Endothelial cell of umbilical vein (primary cell): ENCODE measurements at regions not wholly inside any gene's neighbourhood (a gene's known extent, or its start where the extent isn't known, plus 50 kb on each side); places are given as distances from the start of the nearest gene placed in this dataset.
A peak's percentile ranks its signal among the peaks of the same experiment; 100 is the strongest.

Experiments used
- BruUV-seq: library from RNA; stranded (reverse); fragments of 400-500 nt; replicated peaks from 2 replicates; lab custom pipeline; 2021; lab: Mats Ljungman, UMichigan
- CTCF ChIA-PET: fragments of 300-600, 350-600 bp; sonication (Branson Sonifier 250); formaldehyde crosslinking; loops from one replicate; lab custom pipeline; 2021; ENCODE audit warnings: antibody characterized with exemption, inconsistent platforms; lab: Charles Lee
- POLR2A ChIA-PET: fragments of 300-600, 350-600 bp; sonication (Branson Sonifier 250); formaldehyde crosslinking; loops from one replicate; lab custom pipeline; 2021; ENCODE audit warnings: antibody characterized with exemption, inconsistent platforms; lab: Charles Lee
- DNase-seq: peaks from one replicate; pipeline ENCODE4 v3.0.0-alpha.2; 2011; ENCODE audit warnings: low read depth, low spot score
- FAIRE-seq: peaks from 2 replicates; lab custom pipeline; 2011; peaks lifted over from hg19 to GRCh38; lab: Jason Lieb, UNC
- H2AFZ ChIP-seq: 2 replicates; pipeline ENCODE4 v1.6.0; 2012; ENCODE audit warnings: low read depth, low read length, control low read depth, inconsistent platforms
- H3K27ac ChIP-seq: 2 replicates; pipeline ENCODE4 v1.5.1; 2011; ENCODE audit warnings: low read depth, mild to moderate bottlenecking, control low read depth, low read length, moderate library complexity; ENCODE audit not compliant: insufficient read depth
- H3K27me3 ChIP-seq, 2 experiments: 2 replicates each; pipeline versions ENCODE4 v1.6.0 to v1.6.1; 2011; ENCODE audit warnings: low read length in 2 of 2, mixed read lengths in 1 of 2; ENCODE audit not compliant: control insufficient read depth in 2 of 2, insufficient read depth in 2 of 2
- H3K36me3 ChIP-seq, 2 experiments: 2 replicates in 1 of 2; 3 replicates in 1 of 2; pipeline ENCODE4 v1.5.1; 2011; ENCODE audit warnings: low read length in 2 of 2, mild to moderate bottlenecking in 1 of 2, moderate library complexity in 1 of 2; ENCODE audit not compliant: control insufficient read depth in 2 of 2, insufficient read depth in 2 of 2; ENCODE audit errors: extremely low read depth in 1 of 2
- H3K4me1 ChIP-seq: 3 replicates; pipeline ENCODE4 v1.5.1; 2011; ENCODE audit warnings: mild to moderate bottlenecking, low read length; ENCODE audit not compliant: control insufficient read depth, insufficient read depth; ENCODE audit errors: extremely low read depth
- H3K4me2 ChIP-seq: 2 replicates; pipeline ENCODE4 v1.6.1; 2011; ENCODE audit warnings: low read length, control low read depth, mixed read lengths; ENCODE audit not compliant: insufficient read depth
- H3K4me3 ChIP-seq, 3 experiments: fragments of 200-600 bp in 1 of 3; sonication (generic), shearing (Covaris generic) in 1 of 3; replicated peaks in 1 of 3; 2 replicates each; pipeline ENCODE4 v1.5.1; 2011 to 2016; ENCODE audit warnings: control low read depth in 3 of 3, low read length in 3 of 3, mild to moderate bottlenecking in 2 of 3, inconsistent platforms in 1 of 3, low read depth in 1 of 3, moderate library complexity in 1 of 3; ENCODE audit not compliant: insufficient read depth in 1 of 3
- H3K79me2 ChIP-seq: 2 replicates; pipeline ENCODE4 v1.6.0; 2012; ENCODE audit warnings: low read length, inconsistent platforms; ENCODE audit not compliant: control insufficient read depth, insufficient read depth
- H3K9ac ChIP-seq: replicated peaks from 2 replicates; pipeline ENCODE3; 2011; ENCODE audit warnings: low read length, control low read depth; ENCODE audit not compliant: insufficient read depth; ENCODE audit errors: extremely low read depth
- H3K9me1 ChIP-seq: replicated peaks from 3 replicates; pipeline ENCODE4 v1.6.0; 2011; ENCODE audit warnings: mild to moderate bottlenecking, low read length; ENCODE audit not compliant: control insufficient read depth, insufficient read depth; ENCODE audit errors: extremely low read depth
- H3K9me3 ChIP-seq: replicated peaks from 2 replicates; pipeline ENCODE4 v1.5.1; 2012; ENCODE audit warnings: low read length, inconsistent platforms; ENCODE audit not compliant: control insufficient read depth, insufficient read depth
- H4K20me1 ChIP-seq: replicated peaks from 2 replicates; pipeline ENCODE3; 2011; ENCODE audit warnings: mild to moderate bottlenecking, low read length; ENCODE audit not compliant: control insufficient read depth, insufficient read depth; ENCODE audit errors: extremely low read depth
- CTCF ChIP-seq, 2 donors: IDR thresholded peaks; 1 replicate in 1 of 2; 2 replicates in 1 of 2; pipeline ENCODE4 v1.5.1; 2011; ENCODE audit warnings: low read length in 2 of 2, mild to moderate bottlenecking in 2 of 2, moderate library complexity in 2 of 2, control low read depth in 1 of 2, inconsistent platforms in 1 of 2, low read depth in 1 of 2; ENCODE audit not compliant: insufficient read depth in 1 of 2; ENCODE audit errors: extremely low read depth in 1 of 2
- EZH2 ChIP-seq: IDR thresholded peaks from 2 replicates; pipeline ENCODE4 v1.6.1; 2012; ENCODE audit warnings: borderline replicate concordance, low read depth, mild to moderate bottlenecking, moderate library complexity, low read length, inconsistent platforms; ENCODE audit not compliant: severe bottlenecking
- FOS ChIP-seq: IDR thresholded peaks from 2 replicates; pipeline ENCODE4 v1.6.1; 2011; ENCODE audit warnings: mild to moderate bottlenecking, low read length, moderate library complexity, borderline replicate concordance; ENCODE audit not compliant: insufficient read depth
- GATA2 ChIP-seq: IDR thresholded peaks from 2 replicates; pipeline ENCODE4 v1.7.0; 2011; ENCODE audit warnings: low read depth, mild to moderate bottlenecking, moderate library complexity, mixed read lengths, low read length; ENCODE audit not compliant: insufficient read length, insufficient read depth
- JUN ChIP-seq: IDR thresholded peaks from 2 replicates; pipeline ENCODE4 v1.6.1; 2011; ENCODE audit warnings: borderline replicate concordance, low read depth; ENCODE audit not compliant: insufficient read length, insufficient read depth
- MAX ChIP-seq: IDR thresholded peaks from 2 replicates; pipeline ENCODE4 v1.6.1; 2011; ENCODE audit not compliant: insufficient read depth, insufficient read length
- MYC ChIP-seq: IDR thresholded peaks from one replicate; pipeline ENCODE4 v1.6.1; 2011; ENCODE audit warnings: mild to moderate bottlenecking, low read depth, low read length
- POLR2A ChIP-seq: IDR thresholded peaks from 2 replicates; pipeline ENCODE4 v1.6.1; 2012; ENCODE audit warnings: low read depth, mild to moderate bottlenecking, control low read depth, low read length
- POLR2AphosphoS5 ChIP-seq: IDR thresholded peaks from 2 replicates; pipeline ENCODE4 v1.6.1; 2012; ENCODE audit warnings: low read depth, mild to moderate bottlenecking, control low read depth, low read length, moderate library complexity; ENCODE audit not compliant: insufficient read depth
- dilution Hi-C: fragments of 300-500 bp; cut with MboI; formaldehyde crosslinking; loops from one replicate; pipeline ENCODE4 v1.15.0; 2019; ENCODE audit warnings: low sequenced_read_pairs; ENCODE audit not compliant: extremely low pct_ligation_motif_present
- intact Hi-C: fragments of 100-400 bp; cut with micrococcal nuclease; formaldehyde crosslinking; loops from one replicate; pipeline ENCODE4 v1.10.0; 2022

- DNase-seq (no peak), FAIRE-seq (no peak)
- no peak overlapping the region for H3K27ac ChIP-seq
- no peak overlapping the region for H3K4me3 ChIP-seq
- no peak overlapping the region for H2AFZ ChIP-seq
- ChIA-PET POLR2A (no interaction called here), CTCF (interaction anchor here (0.8 to 1.2 kb wide), 5 partner anchors 30 to 711 kb away, joined by 3 to 4 read pairs (median 3); no protein-coding TSS in a partner anchor)
- H3K9me1 ChIP-seq, result no peaks in the 10 kb centered on the region
- H3K4me1 ChIP-seq, result no peaks in the 10 kb centered on the region
- no peaks in the 10 kb centered on the region for H3K79me2 ChIP-seq
- H3K36me3 ChIP-seq, result no peaks in the 10 kb centered on the region
- dilution Hi-C loops, result no loop called here
- no TSS peak for BruUV-seq
- no peak overlapping the region for H3K9ac ChIP-seq
- no peak for TF ChIP-seq MAX
- no peak for TF ChIP-seq MYC
- TF ChIP-seq FOS, result no peak
- no peak for TF ChIP-seq POLR2A
- no peak for TF ChIP-seq POLR2AphosphoS5
- H3K9me3 ChIP-seq, result no peaks in the 10 kb centered on the region
- peak overlapping the region; percentile 3 for H3K4me2 ChIP-seq
- no peaks in the 10 kb centered on the region for H4K20me1 ChIP-seq
- H3K27me3 ChIP-seq, result peaks cover 7 to 16% of the 10 kb centered on the region in 2 experiments
- intact Hi-C loops, result no loop called here
These were observed 79.9 kb downstream of the SPRING1 start for GRCh38 chr12:116657921-116658495.

GRCh38 chr12:116656306-116656705, 81.6 kb downstream of the SPRING1 start:
- H4K20me1 ChIP-seq, result no peaks in the 10 kb centered on the region
- BruUV-seq, result no TSS peak
- intact Hi-C loops, result no loop called here
- ChIA-PET POLR2A (no interaction called here), CTCF (no interaction called here)
- no peak overlapping the region for H3K4me2 ChIP-seq
- FAIRE-seq (no peak), DNase-seq (no peak)
- H2AFZ ChIP-seq, result no peak overlapping the region
- H3K36me3 ChIP-seq, result no peaks in the 10 kb centered on the region
- no peak overlapping the region for H3K4me3 ChIP-seq
- H3K4me1 ChIP-seq, result no peaks in the 10 kb centered on the region
- H3K27ac ChIP-seq, result no peak overlapping the region
- no peaks in the 10 kb centered on the region for H3K9me3 ChIP-seq
- H3K9me1 ChIP-seq, result no peaks in the 10 kb centered on the region
- dilution Hi-C loops, result no loop called here
- TF ChIP-seq JUN (no peak), MAX (no peak), GATA2 (no peak), CTCF (IDR thresholded peaks at IDR 0.05; ENCODE audit: extremely low read depth in 1 of 2, insufficient read depth in 1 of 2, low read depth in 1 of 2, low read length in 2 of 2) (no peak), EZH2 (no peak)
- H3K9ac ChIP-seq, result no peak overlapping the region
- peaks cover 7 to 16% of the 10 kb centered on the region in 2 experiments for H3K27me3 ChIP-seq
- no peaks in the 10 kb centered on the region for H3K79me2 ChIP-seq
